OCI-LY1 (cell line): ENCODE measurements at regions not wholly inside any gene's neighbourhood (a gene's known extent, or its start where the extent isn't known, plus 50 kb on each side); places are given as distances from the start of the nearest gene placed in this dataset.

Experiments
- EZH2 ChIP-seq: fragments of 200-600 bp; sonication (generic), shearing (Covaris generic); IDR thresholded peaks from 2 replicates; pipeline ENCODE4 v1.8.0; 2017; ENCODE audit warnings: borderline replicate concordance, mixed run types, mild to moderate bottlenecking, antibody characterized with exemption, low read length, moderate library complexity, mixed read lengths
- TF ChIP-seq, protein P1 (sequence below): fragments of 200-600 bp; sonication (generic), shearing (Covaris generic); IDR thresholded peaks from 2 replicates; pipeline ENCODE4 v1.5.1; 2017; ENCODE audit warnings: mild to moderate bottlenecking, antibody characterized with exemption, low read length, moderate library complexity, mixed read lengths

DNA sequence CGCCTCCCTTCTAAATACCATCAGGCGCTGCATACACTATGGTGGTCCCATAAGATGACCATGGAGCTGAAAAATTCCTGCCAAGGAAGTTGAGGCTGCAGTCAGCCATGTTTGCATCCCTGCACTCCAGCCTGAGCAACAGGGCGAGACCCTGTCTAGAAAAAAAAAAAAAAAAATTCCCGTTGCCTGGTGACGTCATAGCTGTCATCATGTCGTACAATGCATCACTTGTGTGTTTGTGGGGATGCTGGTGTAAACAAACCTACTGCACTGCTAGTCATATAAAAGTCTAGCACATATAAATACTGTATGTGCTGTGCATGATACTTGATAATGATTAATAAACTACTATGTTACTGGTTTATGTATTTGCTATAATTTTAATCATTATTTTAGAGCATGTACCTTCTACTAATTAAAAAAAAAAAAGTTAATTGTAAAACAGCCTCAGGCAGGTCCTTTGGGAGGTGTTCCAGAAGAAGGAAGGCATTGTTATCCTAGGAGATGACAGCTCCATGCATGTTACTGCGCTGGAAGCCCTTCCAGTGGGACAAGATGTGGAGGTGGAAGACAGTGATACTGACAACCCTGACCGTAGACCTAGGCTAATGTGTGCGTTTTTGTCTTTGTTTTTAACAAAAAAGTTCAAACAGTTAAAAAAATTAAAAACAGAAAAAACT is 132.6 kb downstream of the BANF2 start:
- TF ChIP-seq, protein P1, sequence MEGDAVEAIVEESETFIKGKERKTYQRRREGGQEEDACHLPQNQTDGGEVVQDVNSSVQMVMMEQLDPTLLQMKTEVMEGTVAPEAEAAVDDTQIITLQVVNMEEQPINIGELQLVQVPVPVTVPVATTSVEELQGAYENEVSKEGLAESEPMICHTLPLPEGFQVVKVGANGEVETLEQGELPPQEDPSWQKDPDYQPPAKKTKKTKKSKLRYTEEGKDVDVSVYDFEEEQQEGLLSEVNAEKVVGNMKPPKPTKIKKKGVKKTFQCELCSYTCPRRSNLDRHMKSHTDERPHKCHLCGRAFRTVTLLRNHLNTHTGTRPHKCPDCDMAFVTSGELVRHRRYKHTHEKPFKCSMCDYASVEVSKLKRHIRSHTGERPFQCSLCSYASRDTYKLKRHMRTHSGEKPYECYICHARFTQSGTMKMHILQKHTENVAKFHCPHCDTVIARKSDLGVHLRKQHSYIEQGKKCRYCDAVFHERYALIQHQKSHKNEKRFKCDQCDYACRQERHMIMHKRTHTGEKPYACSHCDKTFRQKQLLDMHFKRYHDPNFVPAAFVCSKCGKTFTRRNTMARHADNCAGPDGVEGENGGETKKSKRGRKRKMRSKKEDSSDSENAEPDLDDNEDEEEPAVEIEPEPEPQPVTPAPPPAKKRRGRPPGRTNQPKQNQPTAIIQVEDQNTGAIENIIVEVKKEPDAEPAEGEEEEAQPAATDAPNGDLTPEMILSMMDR = no peak
- TF ChIP-seq EZH2 = no peak
